K562 (cell line): ENCODE measurements at regions not wholly inside any gene's neighbourhood (a gene's known extent, or its start where the extent isn't known, plus 50 kb on each side); places are given as distances from the start of the nearest gene placed in this dataset.

Experiments used
- HNRNPK ChIP-seq: fragments of 200-400 bp; formaldehyde crosslinking; IDR thresholded peaks from one replicate; pipeline ENCODE4 v1.6.1; 2018; ENCODE audit warnings: mild to moderate bottlenecking, low read depth, low read length; ENCODE audit not compliant: poor library complexity, severe bottlenecking
- YY1 ChIP-seq, 3 experiments: IDR thresholded peaks; 2 replicates each; pipeline ENCODE4 v1.6.1; 2011; ENCODE audit warnings: low read length in 2 of 3, mild to moderate bottlenecking in 2 of 3, moderate library complexity in 2 of 3, borderline replicate concordance in 1 of 3, control low read depth in 1 of 3, low read depth in 1 of 3; ENCODE audit not compliant: insufficient read depth in 3 of 3, insufficient replicate concordance in 2 of 3, control insufficient read depth in 1 of 3, insufficient read length in 1 of 3; ENCODE audit errors: extremely low read depth in 1 of 3
- TF ChIP-seq, protein P1 (sequence below): sonication (generic); formaldehyde crosslinking; IDR thresholded peaks from 2 replicates; pipeline ENCODE4 v1.8.0; 2022; ENCODE audit warnings: mild to moderate bottlenecking, missing genetic modification reagents

DNA sequence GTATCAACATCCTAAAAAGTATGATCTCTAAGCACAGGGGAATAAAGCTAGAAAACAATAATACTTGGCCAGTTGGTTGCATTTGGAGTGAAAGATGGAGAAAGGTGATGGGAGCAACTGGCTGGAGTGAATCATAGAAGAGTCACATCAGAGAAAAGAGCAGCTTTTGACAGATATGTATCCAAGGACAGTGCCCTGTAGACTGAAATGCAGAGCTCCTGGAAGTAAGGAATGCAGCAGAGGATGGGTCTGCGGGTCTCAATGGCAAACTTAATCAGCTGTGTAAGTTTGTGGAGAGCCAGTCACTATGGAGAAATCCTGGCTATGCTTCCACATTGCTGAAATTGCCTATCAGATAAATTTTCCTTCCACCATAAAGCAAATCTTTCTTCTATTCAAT lies 218.1 kb upstream of the PRNP start:
- TF ChIP-seq, protein P1, sequence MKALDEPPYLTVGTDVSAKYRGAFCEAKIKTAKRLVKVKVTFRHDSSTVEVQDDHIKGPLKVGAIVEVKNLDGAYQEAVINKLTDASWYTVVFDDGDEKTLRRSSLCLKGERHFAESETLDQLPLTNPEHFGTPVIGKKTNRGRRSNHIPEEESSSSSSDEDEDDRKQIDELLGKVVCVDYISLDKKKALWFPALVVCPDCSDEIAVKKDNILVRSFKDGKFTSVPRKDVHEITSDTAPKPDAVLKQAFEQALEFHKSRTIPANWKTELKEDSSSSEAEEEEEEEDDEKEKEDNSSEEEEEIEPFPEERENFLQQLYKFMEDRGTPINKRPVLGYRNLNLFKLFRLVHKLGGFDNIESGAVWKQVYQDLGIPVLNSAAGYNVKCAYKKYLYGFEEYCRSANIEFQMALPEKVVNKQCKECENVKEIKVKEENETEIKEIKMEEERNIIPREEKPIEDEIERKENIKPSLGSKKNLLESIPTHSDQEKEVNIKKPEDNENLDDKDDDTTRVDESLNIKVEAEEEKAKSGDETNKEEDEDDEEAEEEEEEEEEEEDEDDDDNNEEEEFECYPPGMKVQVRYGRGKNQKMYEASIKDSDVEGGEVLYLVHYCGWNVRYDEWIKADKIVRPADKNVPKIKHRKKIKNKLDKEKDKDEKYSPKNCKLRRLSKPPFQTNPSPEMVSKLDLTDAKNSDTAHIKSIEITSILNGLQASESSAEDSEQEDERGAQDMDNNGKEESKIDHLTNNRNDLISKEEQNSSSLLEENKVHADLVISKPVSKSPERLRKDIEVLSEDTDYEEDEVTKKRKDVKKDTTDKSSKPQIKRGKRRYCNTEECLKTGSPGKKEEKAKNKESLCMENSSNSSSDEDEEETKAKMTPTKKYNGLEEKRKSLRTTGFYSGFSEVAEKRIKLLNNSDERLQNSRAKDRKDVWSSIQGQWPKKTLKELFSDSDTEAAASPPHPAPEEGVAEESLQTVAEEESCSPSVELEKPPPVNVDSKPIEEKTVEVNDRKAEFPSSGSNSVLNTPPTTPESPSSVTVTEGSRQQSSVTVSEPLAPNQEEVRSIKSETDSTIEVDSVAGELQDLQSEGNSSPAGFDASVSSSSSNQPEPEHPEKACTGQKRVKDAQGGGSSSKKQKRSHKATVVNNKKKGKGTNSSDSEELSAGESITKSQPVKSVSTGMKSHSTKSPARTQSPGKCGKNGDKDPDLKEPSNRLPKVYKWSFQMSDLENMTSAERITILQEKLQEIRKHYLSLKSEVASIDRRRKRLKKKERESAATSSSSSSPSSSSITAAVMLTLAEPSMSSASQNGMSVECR (CRISPR knock-in tag): no peak
- no peak for TF ChIP-seq HNRNPK
- no peak for TF ChIP-seq YY1 (IDR thresholded peaks at IDR 0.05; ENCODE audit: borderline replicate concordance in 1 of 3, control insufficient read depth in 1 of 3, extremely low read depth in 1 of 3, insufficient read depth in 3 of 3, insufficient read length in 1 of 3, insufficient replicate concordance in 2 of 3, low read depth in 1 of 3, low read length in 2 of 3)
